Activated CD4-positive, alpha-beta T cell treated with anti-CD3 and anti-CD28 coated beads, Interleukin-2, amount 10 ng/mL, durations not matched to agents 24 days and 14 days (primary cell): ENCODE measurements at regions not wholly inside any gene's neighbourhood (a gene's known extent, or its start where the extent isn't known, plus 50 kb on each side); places are given as distances from the start of the nearest gene placed in this dataset.

Experiments
- DNase-seq: peaks from one replicate; pipeline ENCODE4 v3.0.0; 2022
- H3K27ac Mint-ChIP-seq: one replicate; pipeline ENCODE4 v1.8.0; 2022; ENCODE audit warnings: mild to moderate bottlenecking, mixed read lengths
- H3K27me3 Mint-ChIP-seq: one replicate; pipeline ENCODE4 v1.8.0; 2022; ENCODE audit warnings: mixed read lengths
- H3K36me3 Mint-ChIP-seq: one replicate; pipeline ENCODE4 v1.8.0; 2022; ENCODE audit warnings: low read depth, mild to moderate bottlenecking, mixed read lengths
- H3K4me1 Mint-ChIP-seq: one replicate; pipeline ENCODE4 v1.8.0; 2021; ENCODE audit warnings: mixed read lengths
- H3K4me3 Mint-ChIP-seq: one replicate; pipeline ENCODE4 v1.8.0; 2022; ENCODE audit warnings: mild to moderate bottlenecking, moderate library complexity, mixed read lengths
- H3K9me3 Mint-ChIP-seq: one replicate; pipeline ENCODE4 v1.8.0; 2021; ENCODE audit warnings: mixed read lengths
- intact Hi-C: fragments of 100-400 bp; cut with micrococcal nuclease; formaldehyde crosslinking; loops from one replicate; pipeline ENCODE4 v1.15.1; 2023

GRCh38 chr12:91357381-91357780 is 174.8 kb upstream of the DCN start:
- Mint-ChIP-seq H3K27me3 (peaks cover 22% of the 10 kb centered on the region), H3K4me1 (peaks cover 4% of the 10 kb centered on the region), H3K27ac (no peak overlapping the region), H3K4me3 (no peak overlapping the region), H3K9me3 (no peaks in the 10 kb centered on the region), H3K36me3 (no peaks in the 10 kb centered on the region)
- DNase-seq = no peak
- intact Hi-C loops = no loop called here

DNA sequence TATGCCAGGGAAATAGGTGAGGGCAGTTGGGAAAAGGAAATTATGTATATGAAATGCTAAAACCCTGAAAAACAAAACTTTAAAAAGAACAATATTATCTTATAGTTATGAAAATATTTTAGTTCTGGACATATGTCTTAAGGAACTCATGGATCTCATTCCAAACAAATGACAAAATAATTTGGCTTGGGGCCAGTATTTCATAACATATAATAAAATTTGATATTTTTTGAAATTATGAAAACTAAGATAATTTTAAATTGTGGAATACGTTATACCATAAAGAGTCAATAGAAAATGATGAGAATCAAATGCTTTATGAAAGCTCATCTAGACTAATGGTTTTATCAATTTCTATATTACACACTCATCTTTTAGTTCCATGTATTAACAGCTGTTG is 173.8 kb upstream of the DCN start:
- no peaks in the 10 kb centered on the region for H3K36me3 Mint-ChIP-seq
- H3K27me3 Mint-ChIP-seq = peaks cover 25% of the 10 kb centered on the region
- H3K4me1 Mint-ChIP-seq = no peaks in the 10 kb centered on the region
- no peak for DNase-seq
- intact Hi-C loops = no loop called here
- H3K4me3 Mint-ChIP-seq = no peak overlapping the region
- H3K27ac Mint-ChIP-seq = no peak overlapping the region
- H3K9me3 Mint-ChIP-seq = no peaks in the 10 kb centered on the region

DNA sequence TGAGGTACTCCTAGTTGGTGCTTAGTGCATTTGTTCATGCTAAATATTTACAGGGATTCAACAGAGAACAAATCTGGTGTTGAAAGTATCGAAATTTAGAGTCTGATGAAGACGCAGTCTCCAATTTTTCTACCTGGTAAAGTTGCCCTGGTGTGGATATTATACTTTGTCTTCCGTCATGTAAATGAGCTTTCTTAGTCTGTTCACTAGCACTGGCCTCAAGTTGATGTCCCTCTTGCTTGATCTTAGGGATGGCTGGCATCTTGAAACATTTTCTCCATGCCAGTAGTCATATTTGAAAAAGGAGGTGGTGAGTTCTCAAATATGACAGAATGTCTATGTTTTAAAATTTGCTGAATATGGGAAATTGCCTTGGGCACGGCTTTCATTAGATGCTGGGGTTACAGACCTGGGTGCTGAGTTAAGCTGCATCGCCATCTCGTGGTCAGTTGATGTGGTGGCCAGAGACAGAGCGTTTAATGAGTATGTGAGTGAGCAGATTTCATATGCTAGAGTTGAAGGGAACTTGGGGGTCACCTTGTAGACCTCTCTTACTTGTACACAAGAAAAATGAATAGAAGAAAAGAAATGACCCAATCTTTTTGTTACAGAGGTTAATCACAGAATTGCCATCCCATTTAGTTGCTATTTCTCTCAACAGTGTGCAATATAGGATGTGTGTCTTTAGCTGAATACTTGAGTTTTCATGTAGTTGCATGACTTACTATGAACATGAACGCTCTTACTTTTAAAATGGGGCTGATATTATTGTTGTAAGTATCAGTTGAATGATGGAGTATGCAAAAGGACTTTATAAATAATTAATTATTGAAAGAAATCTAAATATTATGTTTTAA is 172.8 kb upstream of the DCN start:
- H3K27ac Mint-ChIP-seq = no peak overlapping the region
- no peaks in the 10 kb centered on the region for H3K9me3 Mint-ChIP-seq
- no peak overlapping the region for H3K4me3 Mint-ChIP-seq
- peak; percentile 65 for DNase-seq
- H3K4me1 Mint-ChIP-seq = no peaks in the 10 kb centered on the region
- H3K36me3 Mint-ChIP-seq = no peaks in the 10 kb centered on the region
- intact Hi-C loops = no loop called here
- H3K27me3 Mint-ChIP-seq = peaks cover 23% of the 10 kb centered on the region

DNA sequence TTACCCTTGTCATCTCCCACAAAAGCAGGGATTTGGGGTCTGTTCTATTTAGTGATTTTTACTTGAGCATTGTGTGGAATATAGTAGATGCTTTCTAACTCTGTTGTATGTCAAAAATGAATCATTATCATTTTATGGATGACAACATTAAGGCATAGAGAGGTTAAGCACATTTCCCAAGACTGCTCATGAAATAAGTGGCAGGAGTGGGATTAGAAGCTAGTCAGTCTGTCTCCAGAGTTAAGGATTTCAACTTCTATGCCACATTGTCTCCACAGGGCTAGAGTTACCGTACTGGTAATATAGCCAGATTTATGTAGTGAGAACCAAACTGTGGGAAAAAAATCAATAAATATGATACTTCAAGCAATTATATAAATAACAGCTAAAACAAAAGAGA is 170.6 kb upstream of the DCN start:
- no peaks in the 10 kb centered on the region for H3K36me3 Mint-ChIP-seq
- no peak for DNase-seq
- intact Hi-C loops = no loop called here
- H3K4me1 Mint-ChIP-seq = no peaks in the 10 kb centered on the region
- H3K4me3 Mint-ChIP-seq = no peak overlapping the region
- H3K27ac Mint-ChIP-seq = no peak overlapping the region
- no peaks in the 10 kb centered on the region for H3K9me3 Mint-ChIP-seq
- peaks cover 26% of the 10 kb centered on the region for H3K27me3 Mint-ChIP-seq

DNA sequence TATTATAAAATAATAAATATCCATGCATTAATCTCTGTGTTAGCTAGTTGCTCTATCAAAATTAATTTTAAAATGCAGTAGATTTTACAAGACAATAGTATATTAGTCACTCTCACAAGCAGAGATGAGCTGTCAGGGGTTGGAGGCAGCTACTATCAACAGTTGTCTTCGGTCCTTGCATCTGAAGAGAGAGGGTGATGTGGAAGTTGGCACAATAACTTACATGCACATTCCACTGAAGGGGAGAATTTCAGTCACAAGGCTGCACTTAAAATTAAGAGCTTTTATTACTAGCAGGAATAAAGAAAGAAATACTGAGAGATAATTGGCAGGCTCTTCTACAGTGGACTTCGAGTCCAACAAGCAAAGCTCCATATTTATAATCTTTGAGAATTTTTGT is 166.9 kb upstream of the DCN start:
- no peak for DNase-seq
- Mint-ChIP-seq H3K27me3 (peaks cover 22% of the 10 kb centered on the region), H3K27ac (no peak overlapping the region), H3K4me3 (no peak overlapping the region), H3K4me1 (no peaks in the 10 kb centered on the region), H3K9me3 (no peaks in the 10 kb centered on the region), H3K36me3 (no peaks in the 10 kb centered on the region)
- intact Hi-C loops = no loop called here

DNA sequence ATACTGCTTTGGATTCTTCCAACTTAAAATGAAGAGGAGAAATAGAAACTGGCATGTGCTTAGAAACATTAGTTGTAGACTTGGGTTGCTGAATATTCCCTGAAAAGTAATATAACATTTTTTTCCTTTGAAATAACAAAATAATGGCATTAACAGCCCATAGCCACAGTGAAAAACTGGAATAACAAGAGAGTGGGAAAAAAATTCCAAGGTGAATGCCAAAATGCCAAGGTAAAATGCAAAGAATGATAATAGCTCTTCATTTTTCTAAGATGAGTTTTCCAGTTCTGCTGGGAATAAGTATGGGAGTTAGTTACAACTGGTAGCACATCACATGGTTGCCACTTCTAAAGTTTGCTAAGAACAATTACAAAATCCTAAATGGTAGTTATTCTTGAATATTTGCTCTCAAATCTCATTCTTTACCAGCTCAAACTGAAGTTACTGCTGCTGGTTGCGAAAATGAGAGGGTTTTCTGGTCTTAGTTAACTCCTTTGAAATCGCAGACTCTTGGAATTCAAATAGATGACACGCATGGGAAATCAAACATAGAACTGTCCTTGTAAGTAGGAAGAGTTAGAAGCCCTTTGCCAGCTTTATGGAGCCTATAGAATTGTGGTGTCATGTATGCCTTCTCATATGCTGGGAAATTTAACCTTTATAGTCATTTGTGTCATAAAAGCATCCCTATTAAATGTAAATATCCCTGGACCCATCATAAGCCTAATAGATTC is 165.0 kb upstream of the DCN start:
- H3K27ac Mint-ChIP-seq = no peak overlapping the region
- intact Hi-C loops = no loop called here
- H3K27me3 Mint-ChIP-seq = peaks cover 19% of the 10 kb centered on the region
- H3K9me3 Mint-ChIP-seq = no peaks in the 10 kb centered on the region
- no peak for DNase-seq
- no peaks in the 10 kb centered on the region for H3K4me1 Mint-ChIP-seq
- H3K4me3 Mint-ChIP-seq = no peak overlapping the region
- no peaks in the 10 kb centered on the region for H3K36me3 Mint-ChIP-seq

DNA sequence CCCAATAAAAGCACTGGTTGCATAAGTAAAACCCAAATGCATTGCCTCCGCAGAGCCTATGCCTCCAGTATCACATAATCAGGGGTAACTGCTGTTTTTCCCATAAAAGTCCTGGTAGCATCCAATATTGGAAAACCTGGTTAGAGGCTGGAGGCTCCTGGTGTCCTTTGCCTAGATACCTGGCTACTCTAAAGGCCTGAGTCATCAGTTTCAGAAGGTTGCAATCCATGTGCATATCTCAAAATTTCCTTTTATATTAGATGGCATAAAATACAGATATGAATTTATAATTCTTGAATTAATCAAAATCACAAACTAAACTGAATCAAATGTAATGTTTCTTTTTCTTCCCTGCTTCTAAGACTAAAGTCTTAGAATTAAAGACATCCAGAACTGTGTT is 164.2 kb upstream of the DCN start:
- Mint-ChIP-seq H3K27me3 (peaks cover 17% of the 10 kb centered on the region), H3K4me3 (no peak overlapping the region), H3K4me1 (no peaks in the 10 kb centered on the region), H3K9me3 (no peaks in the 10 kb centered on the region), H3K27ac (no peak overlapping the region), H3K36me3 (no peaks in the 10 kb centered on the region)
- no peak for DNase-seq
- intact Hi-C loops = no loop called here

- no peaks in the 10 kb centered on the region for H3K9me3 Mint-ChIP-seq
- peaks cover 15% of the 10 kb centered on the region for H3K27me3 Mint-ChIP-seq
- intact Hi-C loops = no loop called here
- no peak for DNase-seq
- no peaks in the 10 kb centered on the region for H3K36me3 Mint-ChIP-seq
- H3K27ac Mint-ChIP-seq = no peak overlapping the region
- H3K4me1 Mint-ChIP-seq = no peaks in the 10 kb centered on the region
- H3K4me3 Mint-ChIP-seq = no peak overlapping the region
Measured at GRCh38 chr12:91344408-91344807, 161.8 kb upstream of the DCN start.

GRCh38 chr12:91343010-91343409 is 160.4 kb upstream of the DCN start:
- no peaks in the 10 kb centered on the region for H3K4me1 Mint-ChIP-seq
- H3K4me3 Mint-ChIP-seq = no peak overlapping the region
- H3K27ac Mint-ChIP-seq = no peak overlapping the region
- DNase-seq = no peak
- H3K27me3 Mint-ChIP-seq = peaks cover 12% of the 10 kb centered on the region
- no peaks in the 10 kb centered on the region for H3K9me3 Mint-ChIP-seq
- H3K36me3 Mint-ChIP-seq = no peaks in the 10 kb centered on the region
- intact Hi-C loops = no loop called here

DNA sequence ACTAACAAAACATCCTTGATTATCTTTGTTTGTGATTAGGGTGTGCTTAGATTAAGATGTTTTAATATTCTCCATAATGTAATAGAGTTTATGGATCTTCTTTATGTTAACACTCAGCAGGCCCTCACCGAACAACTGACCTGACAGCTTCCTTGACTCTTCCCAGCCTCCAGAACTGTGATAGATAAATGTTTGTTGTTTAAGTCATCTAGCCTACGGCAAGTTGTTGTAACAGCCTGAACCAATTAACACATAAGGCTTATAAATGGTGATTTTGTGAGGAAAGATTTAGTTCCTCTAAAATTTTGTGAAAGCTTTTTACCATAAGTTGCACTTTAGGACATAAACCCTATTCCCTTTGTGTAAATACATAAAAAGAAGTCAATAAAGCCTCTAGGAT is 156.5 kb upstream of the DCN start:
- intact Hi-C loops = no loop called here
- DNase-seq = no peak
- no peaks in the 10 kb centered on the region for H3K4me1 Mint-ChIP-seq
- peaks cover 8% of the 10 kb centered on the region for H3K27me3 Mint-ChIP-seq
- H3K36me3 Mint-ChIP-seq = no peaks in the 10 kb centered on the region
- no peaks in the 10 kb centered on the region for H3K9me3 Mint-ChIP-seq
- no peak overlapping the region for H3K27ac Mint-ChIP-seq
- no peak overlapping the region for H3K4me3 Mint-ChIP-seq

- Mint-ChIP-seq H3K27me3 (peaks cover 13% of the 10 kb centered on the region), H3K9me3 (no peaks in the 10 kb centered on the region), H3K4me1 (no peaks in the 10 kb centered on the region), H3K36me3 (no peaks in the 10 kb centered on the region), H3K4me3 (no peak overlapping the region), H3K27ac (no peak overlapping the region)
- DNase-seq = no peak
- intact Hi-C loops = no loop called here
Measured at GRCh38 chr12:91335699-91336098, 153.1 kb upstream of the DCN start.

DNA sequence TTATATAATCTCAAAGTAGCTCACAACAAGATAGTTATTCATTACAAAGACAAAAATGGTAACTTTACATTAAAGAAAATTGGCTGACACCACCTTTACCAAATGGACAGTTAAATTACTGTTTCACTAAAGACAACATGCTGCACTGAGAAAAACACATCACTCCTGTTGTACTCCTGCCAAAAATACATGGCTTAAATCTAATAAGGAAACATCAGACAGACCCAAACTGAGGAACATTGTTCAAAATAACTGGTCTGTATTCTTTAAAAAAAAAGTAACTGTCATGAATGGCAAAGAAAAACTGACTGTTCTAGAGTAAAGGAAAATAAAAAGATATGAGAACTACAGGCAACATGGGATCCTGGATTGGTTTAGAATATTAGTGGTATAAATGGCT is 151.3 kb upstream of the DCN start:
- Mint-ChIP-seq H3K27ac (no peak overlapping the region), H3K4me1 (no peaks in the 10 kb centered on the region), H3K4me3 (no peak overlapping the region), H3K9me3 (no peaks in the 10 kb centered on the region), H3K27me3 (peaks cover 13% of the 10 kb centered on the region), H3K36me3 (no peaks in the 10 kb centered on the region)
- intact Hi-C loops = no loop called here
- no peak for DNase-seq

DNA sequence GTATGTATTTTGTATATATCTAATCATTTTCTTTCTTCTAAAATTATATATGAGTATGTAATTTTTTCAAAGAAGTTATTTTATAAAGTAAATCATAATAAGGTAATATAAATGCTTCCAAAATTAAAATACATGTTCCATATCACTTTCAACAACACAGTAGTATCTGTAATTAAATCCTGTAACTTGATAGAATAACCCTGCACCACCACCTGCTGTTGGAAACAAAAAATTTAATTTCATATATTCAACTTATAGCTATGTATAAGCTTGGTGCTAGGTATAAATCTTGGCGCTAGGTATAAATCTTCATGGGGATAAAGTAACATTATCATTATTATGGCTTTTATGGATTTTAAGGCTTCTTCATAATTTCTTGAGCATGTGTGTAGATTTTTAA is 149.7 kb upstream of the DCN start:
- no peak for DNase-seq
- Mint-ChIP-seq H3K4me1 (no peaks in the 10 kb centered on the region), H3K9me3 (no peaks in the 10 kb centered on the region), H3K4me3 (no peak overlapping the region), H3K27me3 (peaks cover 13% of the 10 kb centered on the region), H3K27ac (no peak overlapping the region), H3K36me3 (no peaks in the 10 kb centered on the region)
- intact Hi-C loops = no loop called here

DNA sequence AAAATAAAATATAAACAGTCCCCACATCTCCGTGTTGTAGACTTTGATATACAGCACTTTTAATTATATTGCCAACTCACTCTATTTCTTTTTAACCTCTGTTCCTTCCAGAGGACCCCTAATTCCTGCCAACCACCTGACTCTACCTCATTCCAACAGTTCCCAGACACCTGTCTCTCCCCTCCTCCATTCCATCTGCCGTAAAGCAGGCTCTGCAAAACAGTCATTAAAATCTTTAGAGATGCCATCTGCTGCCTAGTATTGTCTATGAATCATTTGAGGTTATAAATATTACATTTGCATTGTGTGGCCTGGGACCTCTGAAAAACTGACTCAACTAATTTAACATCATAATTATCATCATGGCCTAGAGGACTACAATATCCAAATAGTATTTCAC is 148.8 kb upstream of the DCN start:
- Mint-ChIP-seq H3K27ac (no peak overlapping the region), H3K36me3 (no peaks in the 10 kb centered on the region), H3K4me1 (no peaks in the 10 kb centered on the region), H3K9me3 (no peaks in the 10 kb centered on the region), H3K27me3 (peaks cover 10% of the 10 kb centered on the region), H3K4me3 (no peak overlapping the region)
- intact Hi-C loops = no loop called here
- DNase-seq = no peak
